ENCODE measurements at regions not wholly inside any gene's neighbourhood (a gene's known extent, or its start where the extent isn't known, plus 50 kb on each side); places are given as distances from the start of the nearest gene placed in this dataset.

DNA sequence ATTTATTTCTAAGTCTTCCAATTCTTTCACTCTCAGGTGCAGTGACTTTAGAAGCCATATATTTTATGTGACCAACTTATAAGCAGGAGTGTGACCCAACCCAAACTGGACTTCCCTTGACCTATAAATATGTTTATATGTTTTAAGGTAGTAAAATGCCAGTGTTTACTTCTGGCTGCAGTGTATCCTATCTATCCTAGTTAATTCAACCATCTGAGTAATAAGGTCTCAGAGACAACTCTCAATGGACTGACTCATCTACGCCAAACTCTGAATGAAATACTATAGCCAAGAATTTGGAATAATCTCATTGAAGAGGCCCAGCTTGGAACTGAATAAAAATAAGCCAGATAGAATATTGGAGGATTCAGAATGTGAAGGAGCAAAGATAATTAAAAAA lies 544.5 kb upstream of the SORCS1 start:
- TF ChIP-seq POLR2A (IDR thresholded peaks at IDR 0.05) (no peak), CTCF (IDR thresholded peaks at IDR 0.05) (no peak), EP300 (IDR thresholded peaks at IDR 0.05) (no peak)

Measured in ovary (tissue), 3 donors.